ENCODE measurements at regions not wholly inside any gene's neighbourhood (a gene's known extent, or its start where the extent isn't known, plus 50 kb on each side); places are given as distances from the start of the nearest gene placed in this dataset.

DNA sequence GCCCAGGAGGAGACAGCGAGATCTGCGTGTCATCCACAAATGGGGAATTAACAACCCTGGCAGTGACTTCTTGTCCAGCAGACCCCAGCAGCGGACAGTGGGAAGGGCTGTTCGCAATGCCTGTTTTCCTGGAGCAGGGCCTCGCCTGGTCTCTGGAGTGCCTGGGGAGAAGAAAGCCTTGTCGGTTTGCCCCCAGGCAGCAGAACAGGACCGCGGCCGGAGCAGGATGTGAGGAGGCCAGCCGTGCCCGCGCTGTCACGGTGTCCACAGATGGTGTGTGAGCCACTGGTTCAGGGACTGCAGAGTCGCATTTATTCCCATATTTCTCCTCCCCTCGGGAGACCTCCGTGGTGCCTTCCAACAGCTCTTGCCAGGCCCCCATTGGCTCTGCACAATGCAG is 68.5 kb upstream of the GSE1 start:
- Histone ChIP-seq H3K36me3 (no peaks in the 10 kb centered on the region), H3K27ac (no peak overlapping the region), H3K4me3 (no peak overlapping the region), H3K27me3 (no peaks in the 10 kb centered on the region), H3K9me3 (ENCODE audit: low read depth) (no peaks in the 10 kb centered on the region), H3K4me1 (ENCODE audit: low read depth) (peaks cover 15% of the 10 kb centered on the region)
- no peak for DNase-seq (ENCODE audit: low read depth in 1 of 2, low spot score in 1 of 2)
- TF ChIP-seq, protein P1, sequence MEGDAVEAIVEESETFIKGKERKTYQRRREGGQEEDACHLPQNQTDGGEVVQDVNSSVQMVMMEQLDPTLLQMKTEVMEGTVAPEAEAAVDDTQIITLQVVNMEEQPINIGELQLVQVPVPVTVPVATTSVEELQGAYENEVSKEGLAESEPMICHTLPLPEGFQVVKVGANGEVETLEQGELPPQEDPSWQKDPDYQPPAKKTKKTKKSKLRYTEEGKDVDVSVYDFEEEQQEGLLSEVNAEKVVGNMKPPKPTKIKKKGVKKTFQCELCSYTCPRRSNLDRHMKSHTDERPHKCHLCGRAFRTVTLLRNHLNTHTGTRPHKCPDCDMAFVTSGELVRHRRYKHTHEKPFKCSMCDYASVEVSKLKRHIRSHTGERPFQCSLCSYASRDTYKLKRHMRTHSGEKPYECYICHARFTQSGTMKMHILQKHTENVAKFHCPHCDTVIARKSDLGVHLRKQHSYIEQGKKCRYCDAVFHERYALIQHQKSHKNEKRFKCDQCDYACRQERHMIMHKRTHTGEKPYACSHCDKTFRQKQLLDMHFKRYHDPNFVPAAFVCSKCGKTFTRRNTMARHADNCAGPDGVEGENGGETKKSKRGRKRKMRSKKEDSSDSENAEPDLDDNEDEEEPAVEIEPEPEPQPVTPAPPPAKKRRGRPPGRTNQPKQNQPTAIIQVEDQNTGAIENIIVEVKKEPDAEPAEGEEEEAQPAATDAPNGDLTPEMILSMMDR (IDR thresholded peaks at IDR 0.05; ENCODE audit: low read depth, low read length): no peak

DNA sequence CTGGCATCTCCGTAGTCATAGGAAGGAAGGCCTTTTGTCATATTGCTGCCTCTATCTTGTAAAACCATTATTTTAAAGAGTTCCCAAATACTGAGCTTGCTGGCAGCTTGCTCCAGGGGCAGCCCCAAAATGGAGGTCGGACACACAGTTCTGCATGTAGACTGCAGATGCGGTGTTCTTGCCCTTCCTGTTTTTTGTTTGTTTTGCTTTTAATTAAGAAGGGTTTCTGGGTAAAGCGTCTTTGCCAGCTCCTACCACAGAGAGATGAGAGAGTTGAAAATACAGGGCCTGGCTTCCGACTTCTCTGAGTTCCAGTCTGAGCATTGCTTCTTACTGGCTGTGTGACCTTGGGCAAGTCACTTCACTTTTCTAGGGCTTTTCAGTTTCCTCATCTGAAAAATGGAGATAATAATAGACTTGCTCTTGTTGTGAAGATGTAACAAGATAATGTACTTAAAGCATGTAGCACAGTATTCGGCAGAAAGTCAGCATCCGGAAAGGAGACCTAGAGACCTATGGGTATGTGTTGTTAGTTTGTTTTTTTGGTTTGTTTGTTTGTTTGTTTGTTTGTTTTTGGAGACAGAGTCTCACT is 67.8 kb upstream of the GSE1 start:
- Histone ChIP-seq H3K4me1 (ENCODE audit: low read depth) (peaks cover 15% of the 10 kb centered on the region), H3K27me3 (no peaks in the 10 kb centered on the region), H3K4me3 (no peak overlapping the region), H3K27ac (no peak overlapping the region), H3K36me3 (no peaks in the 10 kb centered on the region), H3K9me3 (ENCODE audit: low read depth) (no peaks in the 10 kb centered on the region)
- no peak for DNase-seq (ENCODE audit: low read depth in 1 of 2, low spot score in 1 of 2)
- TF ChIP-seq, protein P1 (IDR thresholded peaks at IDR 0.05; ENCODE audit: low read depth, low read length): no peak

DNA sequence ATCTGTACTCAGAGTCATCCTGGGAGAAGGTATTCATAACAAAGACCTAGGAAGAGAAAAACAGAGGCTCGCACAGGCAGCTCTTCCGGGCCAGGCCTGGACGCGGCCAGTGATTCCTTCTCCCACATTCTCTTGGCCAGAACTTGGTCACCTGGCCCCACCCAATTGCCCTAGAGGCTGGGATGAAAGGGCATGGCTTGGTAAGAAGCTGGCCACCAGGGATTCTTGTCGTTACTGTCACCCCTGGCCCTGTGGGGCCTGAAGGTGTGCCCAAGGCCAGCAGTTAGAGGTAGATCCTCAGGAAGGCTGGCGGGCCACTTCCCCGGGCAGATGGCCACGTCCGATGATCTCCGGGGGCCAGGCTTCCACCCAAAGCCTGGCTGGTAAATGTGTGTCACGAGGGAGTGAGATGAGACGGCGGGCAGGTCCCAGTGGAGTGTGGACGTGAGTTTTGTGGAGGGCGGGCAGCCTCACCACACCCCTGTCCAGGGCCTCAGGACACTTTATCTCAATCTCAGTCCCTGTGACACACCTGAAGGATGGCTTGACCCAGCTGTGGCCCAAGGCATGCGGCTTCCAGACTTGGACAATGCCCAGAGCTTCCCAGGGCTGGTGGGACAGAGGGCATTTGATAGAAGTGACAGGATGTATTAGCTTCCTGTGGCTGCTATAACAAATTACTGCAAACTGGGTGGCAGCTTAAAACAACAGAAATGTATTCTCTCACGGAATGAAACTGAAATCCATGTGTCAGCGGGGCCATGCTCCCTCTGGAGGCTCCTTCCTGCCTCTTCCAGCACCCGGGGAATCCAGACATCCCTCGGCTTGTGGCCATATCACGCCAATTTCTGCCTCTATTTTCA is 66.3 kb upstream of the GSE1 start:
- H3K27ac ChIP-seq: no peak overlapping the region
- H3K4me1 ChIP-seq (ENCODE audit: low read depth): peaks cover 15% of the 10 kb centered on the region
- DNase-seq (ENCODE audit: low read depth in 1 of 2, low spot score in 1 of 2): no peak
- no peaks in the 10 kb centered on the region for H3K27me3 ChIP-seq
- TF ChIP-seq, protein P1 (IDR thresholded peaks at IDR 0.05; ENCODE audit: low read depth, low read length): peak; percentile 8
- H3K9me3 ChIP-seq (ENCODE audit: low read depth): no peaks in the 10 kb centered on the region
- no peak overlapping the region for H3K4me3 ChIP-seq
- no peaks in the 10 kb centered on the region for H3K36me3 ChIP-seq

DNA sequence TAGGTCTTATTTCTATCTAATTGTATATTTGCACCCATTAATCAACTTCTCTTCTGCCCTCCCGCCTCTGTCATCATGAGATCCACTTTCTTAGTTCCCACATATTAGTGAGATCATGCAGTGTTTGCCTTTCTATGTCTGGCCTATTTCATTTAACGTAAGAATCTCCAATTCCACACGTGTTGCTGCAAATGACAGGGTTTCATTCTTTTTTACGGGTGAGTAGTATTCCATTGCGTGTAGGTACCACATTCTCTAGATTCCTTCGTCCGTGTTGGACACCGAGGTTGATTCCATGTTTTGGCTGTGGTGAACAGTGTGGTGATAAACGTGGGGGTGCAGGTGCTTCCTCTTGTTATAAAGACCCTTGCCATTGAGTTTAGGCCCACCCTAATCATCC is 64.7 kb upstream of the GSE1 start:
- DNase-seq (ENCODE audit: low read depth in 1 of 2, low spot score in 1 of 2): no peak
- H3K4me1 ChIP-seq (ENCODE audit: low read depth): peaks cover 9% of the 10 kb centered on the region

DNA sequence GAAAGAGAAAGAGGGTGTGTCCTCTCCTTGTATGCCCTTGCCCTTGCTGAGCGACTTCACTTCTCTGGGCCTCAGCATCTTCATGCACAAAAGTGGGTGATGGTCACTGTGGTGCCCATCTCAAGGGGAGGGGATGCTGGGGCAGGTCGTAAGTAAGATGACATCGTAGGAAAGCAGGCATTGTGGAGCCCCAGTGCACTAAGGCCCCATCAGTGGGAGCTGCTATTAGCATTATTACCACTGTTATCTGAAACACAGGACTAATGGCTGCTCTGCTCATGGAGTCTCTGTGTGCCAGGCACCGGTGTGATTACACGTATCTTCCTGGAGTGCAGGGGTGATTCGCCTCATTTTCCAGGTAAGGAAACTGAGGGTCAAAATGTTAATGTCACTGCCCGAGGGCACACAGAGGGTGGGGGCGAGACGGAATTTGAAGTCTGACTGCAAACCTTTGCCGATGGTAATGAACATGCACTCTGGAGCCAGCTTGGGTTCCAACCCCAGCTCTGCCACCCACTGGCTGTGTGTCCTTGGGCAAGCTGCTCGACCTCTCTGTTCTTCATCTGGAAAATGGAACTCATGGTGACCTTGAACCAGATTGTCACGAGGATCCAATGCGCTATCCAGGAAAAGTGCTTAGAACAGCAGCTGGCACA is 63.2 kb upstream of the GSE1 start:
- no peak overlapping the region for H3K4me3 ChIP-seq
- H3K9me3 ChIP-seq (ENCODE audit: low read depth): no peaks in the 10 kb centered on the region
- no peaks in the 10 kb centered on the region for H3K36me3 ChIP-seq
- peaks cover 6% of the 10 kb centered on the region for H3K4me1 ChIP-seq (ENCODE audit: low read depth)
- no peak for DNase-seq (ENCODE audit: low read depth in 1 of 2, low spot score in 1 of 2)
- H3K27me3 ChIP-seq: no peaks in the 10 kb centered on the region
- H3K27ac ChIP-seq: peak overlapping the region; percentile 41
- TF ChIP-seq, protein P1 (IDR thresholded peaks at IDR 0.05; ENCODE audit: low read depth, low read length): no peak

More for the DNA sequence above, 64.7 kb upstream of the GSE1 start:
- H3K9me3 ChIP-seq (ENCODE audit: low read depth): no peaks in the 10 kb centered on the region
- H3K27me3 ChIP-seq: no peaks in the 10 kb centered on the region
- no peak overlapping the region for H3K27ac ChIP-seq
- H3K4me3 ChIP-seq: no peak overlapping the region
- TF ChIP-seq, protein P1 (IDR thresholded peaks at IDR 0.05; ENCODE audit: low read depth, low read length): no peak
- no peaks in the 10 kb centered on the region for H3K36me3 ChIP-seq
